SK-MEL-5 (cell line): ENCODE measurements at regions not wholly inside any gene's neighbourhood (a gene's known extent, or its start where the extent isn't known, plus 50 kb on each side); places are given as distances from the start of the nearest gene placed in this dataset.
A peak's percentile ranks its signal among the peaks of the same experiment; 100 is the strongest.

ENCODE experiments used
- DNase-seq: peaks from one replicate; pipeline ENCODE4 v3.0.0-alpha.2; 2016; ENCODE audit warnings: low read depth, low spot score
- in situ Hi-C: cut with HindIII; loops from 2 replicates; pipeline ENCODE4 v1.10.0; 2016; ENCODE audit warnings: low sequenced_read_pairs, high pct_unique_total_duplicates, low pct_unique_long_range_greater_than_20kb

DNA sequence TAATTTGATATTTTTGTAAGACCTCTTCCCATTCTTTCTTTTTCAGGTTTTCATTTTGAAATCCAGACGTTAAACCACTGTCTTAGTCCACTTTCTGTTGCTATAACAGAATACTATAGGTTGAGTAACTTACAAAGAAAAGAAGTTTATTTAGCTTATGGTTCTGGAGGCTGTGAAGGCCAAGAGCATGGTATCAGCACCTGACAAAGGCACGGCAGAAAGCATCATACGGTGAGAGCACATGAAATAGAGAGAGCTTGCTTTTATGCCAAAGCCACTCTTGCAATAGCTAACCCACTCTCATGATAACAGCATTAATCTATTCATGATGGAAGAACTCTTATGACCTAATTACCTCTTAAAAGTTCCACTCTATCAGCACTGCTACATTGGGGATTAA, 255.6 kb upstream of the PDE4D start:
- DNase-seq: no peak
- in situ Hi-C loops: no loop called here

- in situ Hi-C loops: no loop called here
- no peak for DNase-seq
These were observed 254.8 kb upstream of the PDE4D start for GRCh38 chr5:60148366-60148765.

GRCh38 chr5:60147791-60148190, 254.3 kb upstream of the PDE4D start:
- DNase-seq: no peak
- in situ Hi-C loops: no loop called here

GRCh38 chr5:60143942-60144549, 250.5 kb upstream of the PDE4D start:
- no peak for DNase-seq
- in situ Hi-C loops: no loop called here

- in situ Hi-C loops: no loop called here
- no peak for DNase-seq
These were observed 247.6 kb upstream of the PDE4D start for GRCh38 chr5:60141119-60141518.

- no peak for DNase-seq
- in situ Hi-C loops: no loop called here
These were observed 243.3 kb upstream of the PDE4D start for GRCh38 chr5:60136841-60137240.

DNA sequence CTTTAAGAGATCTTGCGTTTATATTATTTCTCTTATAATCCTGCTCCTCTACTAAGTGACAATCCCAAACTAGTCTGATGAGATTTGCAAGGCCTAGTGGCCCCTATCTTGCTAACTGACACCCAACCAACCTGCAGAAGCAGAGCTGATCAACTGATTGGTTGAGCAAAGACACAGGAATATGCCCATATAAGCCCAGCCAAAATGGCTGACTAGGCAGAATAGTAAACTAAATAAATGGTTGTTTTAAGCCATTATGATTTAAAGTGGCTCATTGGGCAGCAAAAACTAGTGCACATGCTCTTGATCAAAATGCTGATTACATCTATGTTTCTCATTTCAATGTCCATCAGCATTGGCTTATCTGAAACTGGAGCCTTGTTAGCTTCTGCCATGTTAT, 238.0 kb upstream of the PDE4D start:
- in situ Hi-C loops: no loop called here
- DNase-seq: no peak

- in situ Hi-C loops: no loop called here
- DNase-seq: no peak
These were observed 232.1 kb upstream of the PDE4D start for GRCh38 chr5:60125636-60126035.

- DNase-seq: peak; percentile 14
These were observed 209.6 kb upstream of the PDE4D start for GRCh38 chr5:60102961-60103693.

GRCh38 chr5:60101573-60101972, 208.0 kb upstream of the PDE4D start:
- DNase-seq: no peak
- in situ Hi-C loops: no loop called here

More at GRCh38 chr5:60102961-60103693, 209.6 kb upstream of the PDE4D start:
- in situ Hi-C loops: no loop called here

GRCh38 chr5:60092671-60093422, 199.3 kb upstream of the PDE4D start:
- in situ Hi-C loops: no loop called here
- DNase-seq: no peak

DNA sequence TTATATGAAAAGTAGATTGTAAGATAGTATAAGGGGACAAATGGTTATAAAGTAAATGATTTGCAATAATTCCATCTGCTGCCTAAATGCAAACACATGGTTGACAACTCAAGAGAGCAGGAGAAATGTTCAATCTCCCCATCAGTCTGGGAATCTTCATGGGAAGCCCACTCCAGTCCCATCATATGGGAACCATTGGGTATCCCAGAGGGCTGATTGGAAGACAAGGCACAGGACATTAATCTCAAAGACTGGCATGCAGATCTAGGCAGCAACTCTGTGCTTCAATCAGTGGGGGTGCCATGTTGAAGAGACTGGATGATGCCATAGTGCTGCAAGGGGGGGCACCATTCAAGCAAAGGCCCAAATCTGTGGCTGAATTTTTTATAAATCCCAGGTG, 193.1 kb upstream of the PDE4D start:
- in situ Hi-C loops: no loop called here
- no peak for DNase-seq

- in situ Hi-C loops: no loop called here
- DNase-seq: no peak
These were observed 190.7 kb upstream of the PDE4D start for GRCh38 chr5:60084226-60084625.

DNA sequence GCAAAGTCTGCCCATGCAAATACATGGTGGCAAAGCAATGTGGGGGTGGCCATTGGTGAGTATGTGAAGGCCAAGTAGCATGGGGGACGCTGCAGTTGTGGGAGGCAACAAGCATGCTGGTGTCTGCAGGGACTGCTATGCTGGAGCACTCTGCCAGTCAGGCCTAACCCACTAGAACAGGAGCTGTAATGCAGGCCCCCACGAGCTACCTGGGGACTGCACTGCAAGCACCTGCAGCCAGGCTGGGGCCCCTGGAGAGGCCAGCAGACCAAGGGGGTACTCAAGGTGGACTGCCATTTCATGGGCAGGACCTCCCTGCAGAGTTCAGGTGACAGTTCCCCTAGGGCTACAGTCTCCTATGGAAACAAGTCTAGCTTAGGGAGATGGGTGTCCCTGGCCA, 183.8 kb upstream of the PDE4D start:
- DNase-seq: no peak
- in situ Hi-C loops: no loop called here

GRCh38 chr5:60076746-60077145, 183.2 kb upstream of the PDE4D start:
- DNase-seq: no peak
- in situ Hi-C loops: no loop called here

- in situ Hi-C loops: no loop called here
- DNase-seq: no peak
These were observed 173.0 kb upstream of the PDE4D start for GRCh38 chr5:60066502-60066901.

DNA sequence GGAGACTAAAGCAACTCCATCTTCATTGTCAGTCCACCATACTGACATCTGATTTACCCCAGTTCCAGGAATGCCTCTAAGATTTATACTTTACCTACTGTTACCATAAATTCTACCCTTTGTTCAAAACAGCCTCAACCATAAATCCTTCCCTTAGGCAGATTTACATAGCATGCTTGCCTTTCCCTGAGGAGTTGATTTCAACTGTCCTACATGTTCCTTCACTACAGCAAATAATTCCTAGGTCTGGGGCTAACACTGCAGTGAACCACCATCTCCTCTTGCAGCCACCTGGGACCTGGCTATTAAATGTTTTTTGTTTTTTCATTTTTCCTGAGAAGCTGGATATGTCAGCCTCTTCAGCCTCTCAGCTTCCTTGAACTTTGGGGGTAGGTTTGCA, 166.9 kb upstream of the PDE4D start:
- no peak for DNase-seq
- in situ Hi-C loops: no loop called here

DNA sequence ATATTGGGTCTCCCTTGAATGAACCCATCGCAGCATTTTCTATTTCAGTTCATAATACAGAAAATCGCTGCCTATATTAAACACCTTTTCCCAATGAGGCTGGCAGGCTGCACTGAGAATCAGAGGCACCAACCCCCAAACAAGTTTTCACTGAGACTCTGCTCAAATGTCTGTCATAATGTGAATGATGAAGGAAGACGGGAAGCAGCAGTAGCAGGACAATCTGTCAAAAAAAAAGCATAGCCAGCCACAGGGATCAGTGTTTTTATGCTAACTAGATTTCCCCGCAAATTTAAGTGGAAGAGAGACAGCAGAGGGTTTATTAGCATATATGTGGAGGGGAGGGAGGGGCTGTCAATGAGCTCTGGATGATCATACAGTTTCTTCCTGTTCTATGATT, 162.7 kb upstream of the PDE4D start:
- no peak for DNase-seq
- in situ Hi-C loops: no loop called here

GRCh38 chr5:60055168-60055567, 161.6 kb upstream of the PDE4D start:
- in situ Hi-C loops: no loop called here

More at GRCh38 chr5:60055168-60055567, 161.6 kb upstream of the PDE4D start:
- no peak for DNase-seq
